ENCODE measurements at regions not wholly inside any gene's neighbourhood (a gene's known extent, or its start where the extent isn't known, plus 50 kb on each side); places are given as distances from the start of the nearest gene placed in this dataset.

DNA sequence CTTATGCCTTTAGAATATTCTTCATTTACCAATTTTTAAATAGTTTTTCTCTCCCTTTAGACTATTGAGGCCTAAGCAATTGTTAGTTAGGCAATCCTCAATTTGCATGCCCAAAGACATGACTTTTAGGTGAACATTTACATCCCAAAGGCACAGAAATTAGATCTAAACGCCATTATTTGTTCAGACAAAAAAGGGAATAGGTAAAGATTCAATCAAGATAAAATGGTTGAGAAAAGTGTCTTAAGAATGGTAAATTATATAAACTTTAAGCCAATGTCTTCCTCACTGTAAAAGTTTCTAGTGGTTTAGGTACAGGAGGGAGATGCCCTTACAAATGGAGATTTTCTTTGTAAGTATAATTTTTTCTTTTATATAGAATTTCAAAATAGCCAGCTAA is 50.2 kb upstream of the MME start:
- Histone ChIP-seq H3K4me3 (ENCODE audit: low read length, poor library complexity, severe bottlenecking) (no peak overlapping the region), H3K4me2 (ENCODE audit: low read depth, low read length, poor library complexity, severe bottlenecking) (no peak overlapping the region), H4K20me1 (ENCODE audit: insufficient read depth, low read length, poor library complexity, severe bottlenecking) (no peaks in the 10 kb centered on the region), H3K4me1 (ENCODE audit: insufficient read depth, low read length, poor library complexity, severe bottlenecking) (peaks cover 8% of the 10 kb centered on the region), H3K36me3 (ENCODE audit: insufficient read depth, low read length) (no peaks in the 10 kb centered on the region), H3K79me2 (ENCODE audit: insufficient read depth, low read length) (no peaks in the 10 kb centered on the region), H3K27me3 (ENCODE audit: insufficient read depth, low read length, poor library complexity, severe bottlenecking) (no peaks in the 10 kb centered on the region), H3K9me3 (ENCODE audit: insufficient read depth, low read depth, low read length) (no peaks in the 10 kb centered on the region), H3F3A (ENCODE audit: low read depth) (no peaks in the 10 kb centered on the region; the same call in 1 of the 2 replicates), H2AFZ (ENCODE audit: low read length) (no peak overlapping the region), H3K9me2 (replicated peaks; ENCODE audit: low read depth, low read length) (no peaks in the 10 kb centered on the region), H3K9ac (ENCODE audit: low read depth, low read length, poor library complexity, severe bottlenecking) (no peak overlapping the region)
- TF ChIP-seq, protein P1, sequence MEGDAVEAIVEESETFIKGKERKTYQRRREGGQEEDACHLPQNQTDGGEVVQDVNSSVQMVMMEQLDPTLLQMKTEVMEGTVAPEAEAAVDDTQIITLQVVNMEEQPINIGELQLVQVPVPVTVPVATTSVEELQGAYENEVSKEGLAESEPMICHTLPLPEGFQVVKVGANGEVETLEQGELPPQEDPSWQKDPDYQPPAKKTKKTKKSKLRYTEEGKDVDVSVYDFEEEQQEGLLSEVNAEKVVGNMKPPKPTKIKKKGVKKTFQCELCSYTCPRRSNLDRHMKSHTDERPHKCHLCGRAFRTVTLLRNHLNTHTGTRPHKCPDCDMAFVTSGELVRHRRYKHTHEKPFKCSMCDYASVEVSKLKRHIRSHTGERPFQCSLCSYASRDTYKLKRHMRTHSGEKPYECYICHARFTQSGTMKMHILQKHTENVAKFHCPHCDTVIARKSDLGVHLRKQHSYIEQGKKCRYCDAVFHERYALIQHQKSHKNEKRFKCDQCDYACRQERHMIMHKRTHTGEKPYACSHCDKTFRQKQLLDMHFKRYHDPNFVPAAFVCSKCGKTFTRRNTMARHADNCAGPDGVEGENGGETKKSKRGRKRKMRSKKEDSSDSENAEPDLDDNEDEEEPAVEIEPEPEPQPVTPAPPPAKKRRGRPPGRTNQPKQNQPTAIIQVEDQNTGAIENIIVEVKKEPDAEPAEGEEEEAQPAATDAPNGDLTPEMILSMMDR (conservative IDR thresholded peaks at IDR 0.05; ENCODE audit: low read length) = no peak
- TF ChIP-seq EZH2phosphoT487 (IDR thresholded peaks at IDR 0.05; ENCODE audit: borderline replicate concordance) = no peak

DNA sequence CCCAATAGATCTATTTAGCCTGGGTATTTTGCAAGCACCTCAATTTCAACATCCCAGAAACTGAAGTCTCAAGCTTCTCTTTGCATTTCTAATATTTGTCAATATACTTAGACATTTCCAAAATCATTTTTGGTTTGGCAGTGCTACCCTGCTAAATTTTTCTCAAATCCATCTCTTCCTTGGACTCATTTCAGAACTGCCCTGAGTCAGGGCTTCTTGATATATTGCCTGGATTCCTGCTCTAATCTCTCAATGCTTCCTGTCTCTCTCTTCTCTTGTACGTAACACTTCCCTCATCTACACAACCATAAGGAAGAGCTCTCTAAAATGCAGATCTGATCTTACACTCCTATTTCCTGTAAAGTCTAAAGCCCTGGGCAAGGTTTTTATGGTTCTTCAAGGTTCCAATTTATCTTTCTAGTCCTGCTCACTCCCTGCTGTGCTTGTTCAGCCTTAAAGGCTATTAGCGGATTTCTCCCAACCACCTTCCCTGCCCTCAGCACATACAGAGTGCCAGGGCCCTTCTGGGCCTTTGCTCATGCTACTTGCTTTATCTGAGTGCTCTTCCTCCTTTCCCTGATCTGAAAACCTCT is 53.0 kb upstream of the MME start:
- Histone ChIP-seq H4K20me1 (ENCODE audit: insufficient read depth, low read length, poor library complexity, severe bottlenecking) (no peaks in the 10 kb centered on the region), H3K4me1 (ENCODE audit: insufficient read depth, low read length, poor library complexity, severe bottlenecking) (peaks cover 8% of the 10 kb centered on the region), H3K4me3 (ENCODE audit: low read length, poor library complexity, severe bottlenecking) (no peak overlapping the region), H3F3A (ENCODE audit: low read depth) (no peaks in the 10 kb centered on the region), H3K79me2 (ENCODE audit: insufficient read depth, low read length) (no peaks in the 10 kb centered on the region), H3K36me3 (ENCODE audit: insufficient read depth, low read length) (no peaks in the 10 kb centered on the region), H3K9ac (ENCODE audit: low read depth, low read length, poor library complexity, severe bottlenecking) (no peak overlapping the region), H2AFZ (ENCODE audit: low read length) (peak overlapping the region; percentile 47; the same call in 1 of the 2 replicates), H3K4me2 (ENCODE audit: low read depth, low read length, poor library complexity, severe bottlenecking) (no peak overlapping the region), H3K27me3 (ENCODE audit: insufficient read depth, low read length, poor library complexity, severe bottlenecking) (no peaks in the 10 kb centered on the region), H3K9me2 (replicated peaks; ENCODE audit: low read depth, low read length) (no peaks in the 10 kb centered on the region), H3K9me3 (ENCODE audit: insufficient read depth, low read depth, low read length) (no peaks in the 10 kb centered on the region)
- no peak for TF ChIP-seq EZH2phosphoT487 (IDR thresholded peaks at IDR 0.05; ENCODE audit: borderline replicate concordance)
- TF ChIP-seq, protein P1 (conservative IDR thresholded peaks at IDR 0.05; ENCODE audit: low read length) = no peak

DNA sequence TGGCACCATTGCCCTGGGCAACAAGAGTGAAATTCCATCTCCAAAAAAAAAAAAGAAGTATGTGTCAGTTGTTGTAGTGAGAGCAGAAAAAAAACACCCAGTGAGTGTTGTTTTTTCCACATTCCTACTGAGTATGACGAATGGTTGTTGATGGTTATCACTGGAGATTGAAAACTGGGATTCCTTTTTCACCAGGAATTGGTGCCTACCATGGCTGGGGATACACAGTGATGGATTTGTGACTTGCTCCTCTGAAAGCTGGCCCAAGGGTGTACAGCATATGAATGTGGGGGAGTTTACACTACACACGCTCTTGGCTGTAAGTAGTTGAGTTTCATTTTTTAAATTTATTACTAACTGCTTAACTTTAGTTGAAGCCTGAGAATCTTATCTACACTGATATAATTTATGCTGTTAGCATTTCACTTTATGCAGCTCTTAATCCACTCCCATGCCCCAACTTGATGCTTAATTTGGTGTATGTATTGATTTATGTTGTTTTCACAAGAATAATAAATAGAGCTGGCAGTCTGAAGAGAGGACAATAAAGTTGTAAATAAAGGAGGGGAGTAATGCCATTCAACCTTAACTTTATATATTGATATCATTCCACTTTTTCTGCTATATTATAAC is 56.0 kb upstream of the MME start:
- H3K9me3 ChIP-seq (ENCODE audit: insufficient read depth, low read depth, low read length) = no peaks in the 10 kb centered on the region
- H3F3A ChIP-seq (ENCODE audit: low read depth) = no peaks in the 10 kb centered on the region
- H3K9ac ChIP-seq (ENCODE audit: low read depth, low read length, poor library complexity, severe bottlenecking) = no peak overlapping the region
- TF ChIP-seq, protein P1 (conservative IDR thresholded peaks at IDR 0.05; ENCODE audit: low read length) = no peak
- TF ChIP-seq EZH2phosphoT487 (IDR thresholded peaks at IDR 0.05; ENCODE audit: borderline replicate concordance) = no peak
- H2AFZ ChIP-seq (ENCODE audit: low read length) = no peak overlapping the region
- H3K4me2 ChIP-seq (ENCODE audit: low read depth, low read length, poor library complexity, severe bottlenecking) = no peak overlapping the region
- H3K4me1 ChIP-seq (ENCODE audit: insufficient read depth, low read length, poor library complexity, severe bottlenecking) = peaks cover 12% of the 10 kb centered on the region
- no peaks in the 10 kb centered on the region for H3K27me3 ChIP-seq (ENCODE audit: insufficient read depth, low read length, poor library complexity, severe bottlenecking)
- no peaks in the 10 kb centered on the region for H4K20me1 ChIP-seq (ENCODE audit: insufficient read depth, low read length, poor library complexity, severe bottlenecking)
- H3K36me3 ChIP-seq (ENCODE audit: insufficient read depth, low read length) = no peaks in the 10 kb centered on the region
- no peaks in the 10 kb centered on the region for H3K9me2 ChIP-seq (replicated peaks; ENCODE audit: low read depth, low read length)
- no peaks in the 10 kb centered on the region for H3K79me2 ChIP-seq (ENCODE audit: insufficient read depth, low read length)
- no peak overlapping the region for H3K4me3 ChIP-seq (ENCODE audit: low read length, poor library complexity, severe bottlenecking)
